Stomach (tissue), 8 donors: ENCODE measurements at regions not wholly inside any gene's neighbourhood (a gene's known extent, or its start where the extent isn't known, plus 50 kb on each side); places are given as distances from the start of the nearest gene placed in this dataset.

ENCODE experiments used
- DNase-seq, 2 donors: peaks; one replicate each; pipeline versions ENCODE4 v3.0.0 to v3.0.0-alpha.2; 2013 to 2019
- H3K27ac ChIP-seq, 5 donors: fragments of 200-600 bp in 4 of 5; sonication (generic) in 4 of 5; one replicate each; pipeline ENCODE4 v1.5.1; 2013 to 2019; ENCODE audit warnings: mild to moderate bottlenecking in 1 of 5, moderate library complexity in 1 of 5
- H3K27me3 ChIP-seq, 3 donors: fragments of 200-600 bp; sonication (generic); one replicate each; pipeline ENCODE4 v1.5.1; 2017 to 2019; ENCODE audit warnings: mixed run types in 1 of 3
- H3K36me3 ChIP-seq, 4 donors: fragments of 200-600 bp; sonication (generic); 1 replicate in 3 of 4; 2 replicates in 1 of 4; pipeline ENCODE4 v1.5.1; 2016 to 2019
- H3K4me1 ChIP-seq, 4 donors: fragments of 200-600 bp; sonication (generic); one replicate each; pipeline ENCODE4 v1.5.1; 2016 to 2019
- H3K4me3 ChIP-seq, 4 donors: fragments of 200-600 bp; sonication (generic) in 3 of 4; one replicate each; pipeline ENCODE4 v1.5.1; 2016 to 2019; ENCODE audit warnings: mild to moderate bottlenecking in 1 of 4
- H3K9me3 ChIP-seq, 4 donors: fragments of 200-600 bp; sonication (generic); one replicate each; pipeline ENCODE4 v1.5.1; 2016 to 2019
- CTCF ChIP-seq, 7 experiments: fragments of 450-650 bp in 4 of 7; fragments of 200-600 bp in 3 of 7; sonication (generic) in 3 of 7; IDR thresholded peaks; one replicate each; pipeline ENCODE4 v1.5.1; 2016 to 2019; ENCODE audit warnings: antibody characterized with exemption in 7 of 7, control low read depth in 2 of 7, mild to moderate bottlenecking in 1 of 7
- EP300 ChIP-seq: sonication (generic); formaldehyde crosslinking; IDR thresholded peaks from one replicate; pipeline ENCODE4 v1.6.1; 2017; ENCODE audit warnings: antibody characterized with exemption
- POLR2A ChIP-seq, 4 donors: fragments of 450-650 bp; IDR thresholded peaks; one replicate each; pipeline ENCODE4 v1.6.1; 2016; ENCODE audit warnings: antibody characterized with exemption in 4 of 4, control low read depth in 2 of 4, mild to moderate bottlenecking in 1 of 4, moderate library complexity in 1 of 4
- POLR2AphosphoS5 ChIP-seq, 3 donors: sonication (generic); formaldehyde crosslinking; IDR thresholded peaks; one replicate each; pipeline ENCODE4 v1.6.1; 2016; ENCODE audit warnings: antibody characterized with exemption in 3 of 3
- WGBS, 5 donors: extraction: QIAGEN DNeasy Blood & Tissue Kit in 3 of 5; methylation state at CpG; one replicate each; pipeline versions ENCODE4 v1.1.5 to v1.1.7; 2013 to 2018; 5-methylcytosine and 5-hydroxymethylcytosine counted together
- intact Hi-C: fragments of 100-400 bp; cut with DNase I; formaldehyde crosslinking; loops from one replicate; pipeline ENCODE4 v1.15.1; 2023; ENCODE audit warnings: low total_unique reads
- donor health status: healthy with polysubstance abuse.
- donor health status: Bipolar disorder and iron deficiency.
- donor health status: healthy.

GRCh38 chr4:58564695-58565475 is 1454.7 kb upstream of the IGFBP7 start:
- Histone ChIP-seq H3K9me3 (peaks cover 0 to 3% (median under 1%) of the 10 kb centered on the region in 4 donors), H3K27me3 (no peaks in the 10 kb centered on the region), H3K4me1 (no peaks in the 10 kb centered on the region), H3K36me3 (no peaks in the 10 kb centered on the region), H3K27ac (no peak overlapping the region), H3K4me3 (no peak overlapping the region)
- TF ChIP-seq POLR2A (IDR thresholded peaks at IDR 0.05): no peak
- no peak for TF ChIP-seq CTCF (IDR thresholded peaks at IDR 0.05)
- TF ChIP-seq POLR2AphosphoS5 (IDR thresholded peaks at IDR 0.05): no peak
- no peak for TF ChIP-seq EP300
- intact Hi-C loops: no loop called here
- no peak for DNase-seq
- 68 to 83% (median 81%) methylated on average over 6 of the region's 6 CpGs for WGBS, 5 donors

GRCh38 chr4:58561170-58561569 is 1451.0 kb upstream of the IGFBP7 start:
- H3K4me3 ChIP-seq: no peak overlapping the region
- H3K36me3 ChIP-seq: no peaks in the 10 kb centered on the region
- 55 to 77% (median 70%) methylated on average over 1 of the region's 1 CpG for WGBS, 5 donors
- no peak overlapping the region for H3K27ac ChIP-seq
- H3K27me3 ChIP-seq: no peaks in the 10 kb centered on the region
- intact Hi-C loops: no loop called here
- no peaks in the 10 kb centered on the region for H3K4me1 ChIP-seq
- no peaks in the 10 kb centered on the region for H3K9me3 ChIP-seq
- DNase-seq: no peak
- no peak for TF ChIP-seq CTCF (IDR thresholded peaks at IDR 0.05)

- intact Hi-C loops: no loop called here
- TF ChIP-seq POLR2AphosphoS5 (IDR thresholded peaks at IDR 0.05): no peak
- no peak for TF ChIP-seq POLR2A (IDR thresholded peaks at IDR 0.05)
- TF ChIP-seq CTCF (IDR thresholded peaks at IDR 0.05): no peak
- no peak for TF ChIP-seq EP300
- DNase-seq: no peak
- H3K4me3 ChIP-seq: no peak overlapping the region
- 53 to 71% (median 67%) methylated on average over 1 of the region's 1 CpG for WGBS, 5 donors
- no peaks in the 10 kb centered on the region for H3K36me3 ChIP-seq
- H3K4me1 ChIP-seq: no peaks in the 10 kb centered on the region
- H3K27me3 ChIP-seq: no peaks in the 10 kb centered on the region
- H3K27ac ChIP-seq: no peak overlapping the region
- no peaks in the 10 kb centered on the region for H3K9me3 ChIP-seq
Observed at GRCh38 chr4:58560736-58561135, 1450.6 kb upstream of the IGFBP7 start.

- Histone ChIP-seq H3K27ac (no peak overlapping the region), H3K27me3 (no peaks in the 10 kb centered on the region), H3K9me3 (no peaks in the 10 kb centered on the region), H3K4me1 (no peaks in the 10 kb centered on the region), H3K4me3 (no peak overlapping the region), H3K36me3 (no peaks in the 10 kb centered on the region)
- intact Hi-C loops: no loop called here
- no peak for TF ChIP-seq POLR2A (IDR thresholded peaks at IDR 0.05)
- TF ChIP-seq CTCF (IDR thresholded peaks at IDR 0.05): no peak
- no peak for TF ChIP-seq POLR2AphosphoS5 (IDR thresholded peaks at IDR 0.05)
- TF ChIP-seq EP300: no peak
- WGBS, 5 donors: 52 to 64% (median 61%) methylated on average over 2 of the region's 2 CpGs
- DNase-seq: no peak
Observed at GRCh38 chr4:58553679-58554078, 1443.5 kb upstream of the IGFBP7 start.
